ENCODE measurements at regions not wholly inside any gene's neighbourhood (a gene's known extent, or its start where the extent isn't known, plus 50 kb on each side); places are given as distances from the start of the nearest gene placed in this dataset.

- H3K4me1 ChIP-seq (ENCODE audit: control insufficient read depth in 1 of 2, insufficient read depth in 2 of 2, low read depth in 1 of 2, low read length in 1 of 2): no peaks in the 10 kb centered on the region
- H3K4me3 ChIP-seq (ENCODE audit: low read depth in 2 of 2, low read length in 1 of 2): no peak overlapping the region
- DNase-seq: no peak
- H3K9ac ChIP-seq: no peak overlapping the region
- H3K79me2 ChIP-seq (ENCODE audit: insufficient read depth): no peaks in the 10 kb centered on the region
- no peaks in the 10 kb centered on the region for H3F3A ChIP-seq (replicated peaks; ENCODE audit: insufficient read depth)
- ChIA-PET CTCF (interaction anchor here (0.7 to 0.9 kb wide), 2 partner anchors 10 to 61 kb away, joined by 3 read pairs; no protein-coding TSS in a partner anchor), POLR2A (no interaction called here)
- H4K20me1 ChIP-seq (ENCODE audit: insufficient read depth): no peaks in the 10 kb centered on the region
- H3K36me3 ChIP-seq (replicated peaks in 1 of 2; ENCODE audit: control insufficient read depth in 1 of 2, insufficient read depth in 2 of 2, low read length in 1 of 2): no peaks in the 10 kb centered on the region
- H3K27ac ChIP-seq (ENCODE audit: low read depth in 2 of 2, low read length in 1 of 2): no peak overlapping the region
- no peak for TF ChIP-seq EZH2phosphoT487 (IDR thresholded peaks at IDR 0.05; ENCODE audit: borderline replicate concordance, low read depth)
- peaks cover 7% of the 10 kb centered on the region; the same call in 1 of the 2 replicates for H3K27me3 ChIP-seq (ENCODE audit: insufficient read depth)
- H3K9me2 ChIP-seq: no peaks in the 10 kb centered on the region
- H3K9me3 ChIP-seq: no peaks in the 10 kb centered on the region
- H3K4me2 ChIP-seq: no peak overlapping the region
- H2AFZ ChIP-seq (ENCODE audit: low read depth): no peak overlapping the region
Observed at GRCh38 chr14:30331030-30331429, 227.9 kb upstream of the G2E3 start.

DNA sequence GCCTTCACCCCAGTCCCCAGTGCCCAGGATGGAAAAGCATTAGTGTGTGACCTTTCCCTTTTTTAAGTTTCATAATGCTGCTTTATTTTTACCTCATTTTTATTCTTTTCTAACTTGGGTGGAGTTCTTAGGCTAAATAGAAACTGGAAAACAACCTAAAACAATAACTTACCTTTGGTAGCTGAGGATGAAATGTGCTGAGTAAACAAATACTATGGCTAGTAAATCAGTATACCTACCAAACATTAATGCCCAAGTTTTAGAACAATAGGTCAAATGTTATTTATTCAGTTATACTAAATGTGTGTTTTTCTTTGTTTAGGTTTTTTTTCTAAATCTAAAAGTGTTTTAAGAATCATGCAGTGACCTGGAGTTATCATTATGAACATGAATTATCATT lies 226.6 kb upstream of the G2E3 start:
- Histone ChIP-seq H3F3A (replicated peaks; ENCODE audit: insufficient read depth) (no peaks in the 10 kb centered on the region), H4K20me1 (ENCODE audit: insufficient read depth) (no peaks in the 10 kb centered on the region), H3K4me3 (ENCODE audit: low read depth in 2 of 2, low read length in 1 of 2) (no peak overlapping the region), H3K27ac (ENCODE audit: low read depth in 2 of 2, low read length in 1 of 2) (no peak overlapping the region), H3K36me3 (replicated peaks in 1 of 2; ENCODE audit: control insufficient read depth in 1 of 2, insufficient read depth in 2 of 2, low read length in 1 of 2) (no peaks in the 10 kb centered on the region), H2AFZ (ENCODE audit: low read depth) (no peak overlapping the region), H3K79me2 (ENCODE audit: insufficient read depth) (no peaks in the 10 kb centered on the region), H3K4me2 (no peak overlapping the region), H3K4me1 (ENCODE audit: control insufficient read depth in 1 of 2, insufficient read depth in 2 of 2, low read depth in 1 of 2, low read length in 1 of 2) (no peaks in the 10 kb centered on the region), H3K9me3 (no peaks in the 10 kb centered on the region), H3K27me3 (ENCODE audit: insufficient read depth) (peaks cover 7% of the 10 kb centered on the region), H3K9ac (no peak overlapping the region), H3K9me2 (no peaks in the 10 kb centered on the region)
- TF ChIP-seq RCOR1 (IDR thresholded peaks at IDR 0.05; ENCODE audit: low read length) (no peak), JUND (IDR thresholded peaks at IDR 0.05) (no peak), NFIC (IDR thresholded peaks at IDR 0.05; ENCODE audit: borderline replicate concordance) (no peak), REST (IDR thresholded peaks at IDR 0.05; ENCODE audit: low read depth, low read length) (no peak), RXRA (IDR thresholded peaks at IDR 0.05; ENCODE audit: borderline replicate concordance, low read depth) (no peak), SIN3A (IDR thresholded peaks at IDR 0.05; ENCODE audit: borderline replicate concordance, low read depth, low read length) (no peak), FOSL2 (IDR thresholded peaks at IDR 0.05; ENCODE audit: borderline replicate concordance, low read depth) (no peak), SMC3 (IDR thresholded peaks at IDR 0.05; ENCODE audit: low read depth, low read length) (no peak), TAF1 (IDR thresholded peaks at IDR 0.05; ENCODE audit: borderline replicate concordance, low read depth, low read length) (no peak), EZH2phosphoT487 (IDR thresholded peaks at IDR 0.05; ENCODE audit: borderline replicate concordance, low read depth) (no peak), TCF12 (IDR thresholded peaks at IDR 0.05) (no peak), FOXM1 (IDR thresholded peaks at IDR 0.05; ENCODE audit: low read depth) (no peak)
- POLR2A ChIA-PET: no interaction called here
- no peak for DNase-seq
- CTCF ChIA-PET: no interaction called here

All from SK-N-SH (cell line).